ENCODE measurements at regions not wholly inside any gene's neighbourhood (a gene's known extent, or its start where the extent isn't known, plus 50 kb on each side); places are given as distances from the start of the nearest gene placed in this dataset.
"Not testable (repeated sequence)": the region's sequence is repeated elsewhere in the genome, so short reads cannot be mapped to it uniquely, and the experiment has no call there.

DNA sequence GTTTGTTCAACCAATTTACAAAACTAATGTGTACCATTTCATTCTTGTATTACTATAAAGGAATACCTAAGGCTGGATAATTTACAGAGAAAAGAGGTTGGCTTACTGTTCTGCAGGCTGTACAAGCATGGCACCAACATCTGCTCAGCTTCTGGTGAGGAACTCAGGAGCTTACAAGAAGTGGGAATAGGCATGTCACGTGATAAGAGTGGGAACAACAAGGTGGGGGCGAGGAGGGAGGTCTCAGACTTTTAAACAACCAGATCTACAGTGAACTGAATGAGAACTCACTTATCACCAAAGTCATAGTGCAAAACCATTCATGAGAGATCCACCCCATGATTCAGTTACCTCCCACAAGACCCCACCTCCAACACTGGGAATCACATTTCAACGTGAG lies 1178.0 kb downstream of the REEP3 start:
- TF ChIP-seq EZH2phosphoT487 (conservative IDR thresholded peaks at IDR 0.05; ENCODE audit: low read length) = no peak
- TF ChIP-seq, protein P1, sequence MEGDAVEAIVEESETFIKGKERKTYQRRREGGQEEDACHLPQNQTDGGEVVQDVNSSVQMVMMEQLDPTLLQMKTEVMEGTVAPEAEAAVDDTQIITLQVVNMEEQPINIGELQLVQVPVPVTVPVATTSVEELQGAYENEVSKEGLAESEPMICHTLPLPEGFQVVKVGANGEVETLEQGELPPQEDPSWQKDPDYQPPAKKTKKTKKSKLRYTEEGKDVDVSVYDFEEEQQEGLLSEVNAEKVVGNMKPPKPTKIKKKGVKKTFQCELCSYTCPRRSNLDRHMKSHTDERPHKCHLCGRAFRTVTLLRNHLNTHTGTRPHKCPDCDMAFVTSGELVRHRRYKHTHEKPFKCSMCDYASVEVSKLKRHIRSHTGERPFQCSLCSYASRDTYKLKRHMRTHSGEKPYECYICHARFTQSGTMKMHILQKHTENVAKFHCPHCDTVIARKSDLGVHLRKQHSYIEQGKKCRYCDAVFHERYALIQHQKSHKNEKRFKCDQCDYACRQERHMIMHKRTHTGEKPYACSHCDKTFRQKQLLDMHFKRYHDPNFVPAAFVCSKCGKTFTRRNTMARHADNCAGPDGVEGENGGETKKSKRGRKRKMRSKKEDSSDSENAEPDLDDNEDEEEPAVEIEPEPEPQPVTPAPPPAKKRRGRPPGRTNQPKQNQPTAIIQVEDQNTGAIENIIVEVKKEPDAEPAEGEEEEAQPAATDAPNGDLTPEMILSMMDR (IDR thresholded peaks at IDR 0.05; ENCODE audit: insufficient read depth, low read length, poor library complexity, severe bottlenecking) = no peak
- Histone ChIP-seq H2AFZ (ENCODE audit: low read depth, low read length, severe bottlenecking) (no peak overlapping the region), H3K9me3 (ENCODE audit: insufficient read depth, low read length) (no peaks in the 10 kb centered on the region)

DNA sequence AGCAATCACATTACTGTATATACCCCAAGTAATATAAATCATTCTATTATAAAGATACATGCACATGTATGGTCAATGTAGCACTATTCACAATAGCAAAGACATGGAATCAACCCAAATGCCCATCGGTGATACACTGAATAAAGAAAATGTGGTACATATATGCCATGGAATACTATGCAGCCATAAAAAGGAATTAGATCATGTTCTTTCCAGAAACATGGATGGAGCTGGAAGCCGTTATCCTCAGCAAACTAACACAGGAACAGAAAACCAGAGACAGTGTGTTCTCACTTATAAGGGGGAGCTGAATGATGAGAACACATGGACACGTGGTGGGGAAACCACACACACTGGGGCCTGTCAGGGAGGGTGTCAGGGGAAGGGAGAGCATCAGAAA lies 1180.9 kb downstream of the REEP3 start:
- not testable (repeated sequence) for H4K20me1 ChIP-seq (ENCODE audit: low read depth, low read length); H3K27ac ChIP-seq (ENCODE audit: low read depth, low read length); H2AFZ ChIP-seq (ENCODE audit: low read depth, low read length, severe bottlenecking); H3F3A ChIP-seq (ENCODE audit: insufficient read depth); H3K36me3 ChIP-seq (ENCODE audit: low read length); H3K4me3 ChIP-seq (ENCODE audit: insufficient read depth, low read length, poor library complexity, severe bottlenecking); H3K9me3 ChIP-seq (ENCODE audit: insufficient read depth, low read length); H3K4me2 ChIP-seq (ENCODE audit: low read depth, low read length, poor library complexity, severe bottlenecking); H3K9me2 ChIP-seq (replicated peaks; ENCODE audit: insufficient read depth, low read length); H3K79me2 ChIP-seq (ENCODE audit: insufficient read depth, low read length); H3K9ac ChIP-seq (ENCODE audit: low read length); H3K27me3 ChIP-seq (ENCODE audit: low read length)

More for the DNA sequence above, 1178.0 kb downstream of the REEP3 start:
- H3F3A ChIP-seq (ENCODE audit: insufficient read depth) = no peaks in the 10 kb centered on the region
- H3K36me3 ChIP-seq (ENCODE audit: low read length) = no peaks in the 10 kb centered on the region
- H3K4me3 ChIP-seq (ENCODE audit: insufficient read depth, low read length, poor library complexity, severe bottlenecking) = no peak overlapping the region
- H3K4me2 ChIP-seq (ENCODE audit: low read depth, low read length, poor library complexity, severe bottlenecking) = no peak overlapping the region
- no peaks in the 10 kb centered on the region for H4K20me1 ChIP-seq (ENCODE audit: low read depth, low read length)
- no peaks in the 10 kb centered on the region for H3K79me2 ChIP-seq (ENCODE audit: insufficient read depth, low read length)
- H3K27me3 ChIP-seq (ENCODE audit: low read length) = no peaks in the 10 kb centered on the region
- no peaks in the 10 kb centered on the region for H3K9me2 ChIP-seq (replicated peaks; ENCODE audit: insufficient read depth, low read length)
- H3K27ac ChIP-seq (ENCODE audit: low read depth, low read length) = no peak overlapping the region
- H3K9ac ChIP-seq (ENCODE audit: low read length) = no peak overlapping the region

DNA sequence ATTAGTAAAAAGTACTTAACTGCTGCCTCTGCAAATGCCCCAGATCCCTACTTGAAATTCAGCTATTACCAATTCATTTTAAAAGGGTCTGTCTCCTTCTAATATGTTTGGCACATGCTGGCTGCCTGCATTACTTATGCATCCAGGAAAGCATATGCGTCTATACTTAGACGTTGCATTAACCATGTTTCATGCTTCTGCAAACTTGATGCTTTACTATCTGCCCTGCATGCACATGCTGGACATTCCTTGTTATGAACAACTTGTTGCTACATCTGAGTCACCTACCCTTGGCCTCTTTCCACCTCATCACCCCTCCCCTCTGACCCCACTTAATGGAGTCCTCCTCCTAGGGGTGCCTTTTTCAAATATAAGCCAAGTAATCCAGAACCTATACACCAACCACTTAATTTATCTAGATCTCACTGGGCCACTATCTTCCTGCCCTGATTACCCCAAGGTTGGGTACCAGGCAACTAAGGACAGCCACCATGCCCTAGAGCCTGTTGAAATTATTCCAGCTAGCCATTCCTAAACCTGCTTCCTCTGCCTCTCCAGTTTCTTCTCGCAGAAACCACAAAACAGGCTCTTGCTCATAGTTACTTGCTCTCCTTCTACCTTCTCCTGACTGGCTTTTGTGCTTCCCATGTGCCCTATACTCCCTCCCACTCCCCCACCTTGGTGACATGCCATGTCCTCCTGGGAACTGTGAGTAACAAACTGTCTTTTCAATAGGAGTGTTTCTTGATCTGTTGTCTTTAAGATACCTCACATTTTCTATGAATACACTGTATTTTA lies 1187.9 kb downstream of the REEP3 start:
- H3K27ac ChIP-seq (ENCODE audit: low read depth, low read length) = no peak overlapping the region
- H3K9me2 ChIP-seq (replicated peaks; ENCODE audit: insufficient read depth, low read length) = no peaks in the 10 kb centered on the region
- no peak for TF ChIP-seq EZH2phosphoT487 (conservative IDR thresholded peaks at IDR 0.05; ENCODE audit: low read length)
- TF ChIP-seq, protein P1 (IDR thresholded peaks at IDR 0.05; ENCODE audit: insufficient read depth, low read length, poor library complexity, severe bottlenecking) = no peak
- no peaks in the 10 kb centered on the region for H3K79me2 ChIP-seq (ENCODE audit: insufficient read depth, low read length)
- no peak overlapping the region for H3K4me2 ChIP-seq (ENCODE audit: low read depth, low read length, poor library complexity, severe bottlenecking)
- H3K36me3 ChIP-seq (ENCODE audit: low read length) = no peaks in the 10 kb centered on the region
- no peak overlapping the region for H3K4me3 ChIP-seq (ENCODE audit: insufficient read depth, low read length, poor library complexity, severe bottlenecking)
- no peak overlapping the region for H3K9ac ChIP-seq (ENCODE audit: low read length)
- no peaks in the 10 kb centered on the region for H3K27me3 ChIP-seq (ENCODE audit: low read length)
- H4K20me1 ChIP-seq (ENCODE audit: low read depth, low read length) = no peaks in the 10 kb centered on the region
- H3F3A ChIP-seq (ENCODE audit: insufficient read depth) = no peaks in the 10 kb centered on the region
- H3K9me3 ChIP-seq (ENCODE audit: insufficient read depth, low read length) = no peaks in the 10 kb centered on the region
- no peak overlapping the region for H2AFZ ChIP-seq (ENCODE audit: low read depth, low read length, severe bottlenecking)

DNA sequence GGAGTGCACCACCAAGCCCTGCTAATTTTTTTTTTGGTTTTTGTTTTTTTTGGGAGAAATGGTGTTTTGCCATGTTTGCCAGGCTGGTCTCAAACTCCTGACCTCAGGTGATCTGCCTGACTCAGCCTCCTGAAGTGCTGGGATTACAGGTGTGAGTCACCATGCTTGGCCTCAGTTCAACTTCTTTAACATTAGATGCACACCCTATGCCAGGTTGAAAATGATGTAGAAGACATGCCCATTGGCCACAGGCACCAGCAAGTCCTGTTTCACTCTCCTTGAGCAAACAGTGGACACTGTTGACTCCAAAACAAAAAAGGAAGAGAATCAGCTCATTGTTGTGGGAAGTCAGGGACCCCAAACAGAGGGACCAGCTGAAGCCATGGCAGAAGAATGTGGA lies 1205.3 kb downstream of the REEP3 start:
- no peak for TF ChIP-seq EZH2phosphoT487 (conservative IDR thresholded peaks at IDR 0.05; ENCODE audit: low read length)
- TF ChIP-seq, protein P1 (IDR thresholded peaks at IDR 0.05; ENCODE audit: insufficient read depth, low read length, poor library complexity, severe bottlenecking) = no peak
- H3K9ac ChIP-seq (ENCODE audit: low read length) = no peak overlapping the region
- H3K9me3 ChIP-seq (ENCODE audit: insufficient read depth, low read length) = no peaks in the 10 kb centered on the region
- no peak overlapping the region for H3K4me3 ChIP-seq (ENCODE audit: insufficient read depth, low read length, poor library complexity, severe bottlenecking)
- no peaks in the 10 kb centered on the region for H3F3A ChIP-seq (ENCODE audit: insufficient read depth)
- H3K9me2 ChIP-seq (replicated peaks; ENCODE audit: insufficient read depth, low read length) = no peaks in the 10 kb centered on the region; the same call in 1 of the 2 replicates
- no peaks in the 10 kb centered on the region for H3K27me3 ChIP-seq (ENCODE audit: low read length)
- no peak overlapping the region for H3K4me2 ChIP-seq (ENCODE audit: low read depth, low read length, poor library complexity, severe bottlenecking)
- H2AFZ ChIP-seq (ENCODE audit: low read depth, low read length, severe bottlenecking) = no peak overlapping the region
- no peaks in the 10 kb centered on the region for H3K36me3 ChIP-seq (ENCODE audit: low read length)
- no peaks in the 10 kb centered on the region for H3K79me2 ChIP-seq (ENCODE audit: insufficient read depth, low read length)
- H4K20me1 ChIP-seq (ENCODE audit: low read depth, low read length) = no peaks in the 10 kb centered on the region
- no peak overlapping the region for H3K27ac ChIP-seq (ENCODE audit: low read depth, low read length)
